HepG2 (cell line): ENCODE measurements at regions not wholly inside any gene's neighbourhood (a gene's known extent, or its start where the extent isn't known, plus 50 kb on each side); places are given as distances from the start of the nearest gene placed in this dataset.

Experiments used
- ASH2L ChIP-seq: fragments of 300-600, 200-600 bp; sonication (generic); IDR thresholded peaks from 2 replicates; pipeline ENCODE4 v1.7.0; 2017; ENCODE audit warnings: low read depth, mild to moderate bottlenecking, moderate library complexity, mixed read lengths, low read length; ENCODE audit not compliant: insufficient read length
- KLF16 ChIP-seq, 2 experiments: sonication (generic) in 1 of 2; formaldehyde crosslinking in 1 of 2; IDR thresholded peaks; 2 replicates each; pipeline versions ENCODE4 v1.6.1 to v1.8.0; 2016 to 2023; ENCODE audit warnings: missing genetic modification reagents in 2 of 2, missing compliant biosample characterization in 1 of 2
- REPIN1 ChIP-seq: sonication (generic); formaldehyde crosslinking; IDR thresholded peaks from 2 replicates; pipeline ENCODE4 v1.8.0; 2022; ENCODE audit warnings: missing genetic modification reagents, low read depth, mild to moderate bottlenecking, borderline replicate concordance
- YEATS4 ChIP-seq: sonication (generic); formaldehyde crosslinking; IDR thresholded peaks from 2 replicates; pipeline ENCODE4 v1.4.0; 2020; ENCODE audit warnings: missing genetic modification reagents, borderline replicate concordance
- ZBTB20 ChIP-seq: sonication (generic); formaldehyde crosslinking; IDR thresholded peaks from 2 replicates; pipeline ENCODE4 v1.8.1; 2023; ENCODE audit warnings: missing genetic modification reagents, low read depth, mild to moderate bottlenecking, borderline replicate concordance
- ZFY ChIP-seq: sonication (generic); formaldehyde crosslinking; IDR thresholded peaks from 2 replicates; pipeline ENCODE4 v1.4.0; 2020; ENCODE audit warnings: missing genetic modification reagents
- ZNF230 ChIP-seq: sonication (generic); formaldehyde crosslinking; IDR thresholded peaks from 2 replicates; pipeline ENCODE4 v1.4.0; 2020; ENCODE audit warnings: mild to moderate bottlenecking, missing genetic modification reagents
- ZNF34 ChIP-seq: sonication (generic); formaldehyde crosslinking; IDR thresholded peaks from 2 replicates; pipeline ENCODE4 v1.4.0; 2020; ENCODE audit warnings: mild to moderate bottlenecking, missing genetic modification reagents, borderline replicate concordance
- ZNF709 ChIP-seq: sonication (generic); formaldehyde crosslinking; IDR thresholded peaks from 2 replicates; pipeline ENCODE4 v1.5.0; 2020; ENCODE audit warnings: mild to moderate bottlenecking, missing genetic modification reagents
- TF ChIP-seq, protein P1 (sequence below): sonication (generic); formaldehyde crosslinking; IDR thresholded peaks from 2 replicates; pipeline ENCODE4 v1.5.0; 2020; ENCODE audit warnings: mild to moderate bottlenecking, missing genetic modification reagents
- TF ChIP-seq, protein P2 (sequence below): sonication (generic); formaldehyde crosslinking; IDR thresholded peaks from 2 replicates; pipeline ENCODE4 v1.5.1; 2020; ENCODE audit warnings: mild to moderate bottlenecking, missing genetic modification reagents
- TF ChIP-seq, protein P3 (sequence below): sonication (generic); formaldehyde crosslinking; IDR thresholded peaks from 2 replicates; pipeline ENCODE4 v1.4.0; 2020; ENCODE audit warnings: mild to moderate bottlenecking, missing genetic modification reagents
- TF ChIP-seq, protein P4 (sequence below): sonication (generic); formaldehyde crosslinking; IDR thresholded peaks from 2 replicates; pipeline ENCODE4 v1.8.1; 2023; ENCODE audit warnings: mild to moderate bottlenecking, moderate library complexity, missing genetic modification reagents

DNA sequence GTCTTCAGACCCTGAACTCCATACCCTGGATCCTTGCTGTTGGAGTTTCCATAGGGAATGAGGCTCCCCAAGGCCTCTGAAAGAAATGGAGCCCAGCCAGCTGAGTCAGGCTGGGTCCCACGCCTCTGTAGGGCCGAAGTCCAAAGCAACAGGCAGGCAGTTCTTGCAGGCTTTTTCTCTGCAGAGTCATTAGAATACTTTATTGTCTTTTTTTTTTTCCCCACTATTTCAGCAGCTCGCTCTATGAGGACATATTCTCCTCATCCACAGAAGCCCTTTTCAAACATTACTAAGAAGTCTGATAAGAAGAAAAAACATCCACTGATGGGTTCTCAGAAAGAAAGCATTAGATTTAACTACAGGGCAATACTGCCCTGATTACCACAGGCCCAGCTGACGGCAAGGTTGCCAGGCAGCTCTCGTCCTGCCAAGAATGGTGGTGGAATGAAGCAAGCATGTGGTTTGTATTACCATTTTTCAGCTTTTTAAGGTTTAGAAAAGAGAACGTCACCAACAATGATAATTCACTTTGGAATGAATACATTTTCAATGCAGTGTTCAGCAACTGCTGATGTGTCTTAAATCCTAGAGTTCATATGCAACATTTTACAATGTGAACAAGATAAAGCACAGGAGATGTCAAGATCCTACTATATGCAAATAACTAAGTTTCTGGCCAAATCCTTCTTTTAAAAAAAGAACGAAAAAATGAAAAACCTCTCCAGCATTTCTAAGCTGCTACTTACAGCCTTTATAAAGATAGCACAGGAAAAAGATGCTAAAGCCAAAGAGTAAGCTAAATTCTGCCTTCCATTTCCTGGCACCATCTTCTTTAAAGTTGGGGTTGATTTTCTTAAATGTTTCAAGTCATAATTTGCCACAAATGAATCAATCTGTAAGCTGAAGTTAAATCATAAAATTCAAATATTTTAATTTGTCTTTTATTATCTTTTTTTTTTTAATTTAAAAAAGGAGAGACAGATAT lies 223.6 kb upstream of the CITED2 start (continued):
- TF ChIP-seq ZNF230 = no peak
- TF ChIP-seq, protein P1, sequence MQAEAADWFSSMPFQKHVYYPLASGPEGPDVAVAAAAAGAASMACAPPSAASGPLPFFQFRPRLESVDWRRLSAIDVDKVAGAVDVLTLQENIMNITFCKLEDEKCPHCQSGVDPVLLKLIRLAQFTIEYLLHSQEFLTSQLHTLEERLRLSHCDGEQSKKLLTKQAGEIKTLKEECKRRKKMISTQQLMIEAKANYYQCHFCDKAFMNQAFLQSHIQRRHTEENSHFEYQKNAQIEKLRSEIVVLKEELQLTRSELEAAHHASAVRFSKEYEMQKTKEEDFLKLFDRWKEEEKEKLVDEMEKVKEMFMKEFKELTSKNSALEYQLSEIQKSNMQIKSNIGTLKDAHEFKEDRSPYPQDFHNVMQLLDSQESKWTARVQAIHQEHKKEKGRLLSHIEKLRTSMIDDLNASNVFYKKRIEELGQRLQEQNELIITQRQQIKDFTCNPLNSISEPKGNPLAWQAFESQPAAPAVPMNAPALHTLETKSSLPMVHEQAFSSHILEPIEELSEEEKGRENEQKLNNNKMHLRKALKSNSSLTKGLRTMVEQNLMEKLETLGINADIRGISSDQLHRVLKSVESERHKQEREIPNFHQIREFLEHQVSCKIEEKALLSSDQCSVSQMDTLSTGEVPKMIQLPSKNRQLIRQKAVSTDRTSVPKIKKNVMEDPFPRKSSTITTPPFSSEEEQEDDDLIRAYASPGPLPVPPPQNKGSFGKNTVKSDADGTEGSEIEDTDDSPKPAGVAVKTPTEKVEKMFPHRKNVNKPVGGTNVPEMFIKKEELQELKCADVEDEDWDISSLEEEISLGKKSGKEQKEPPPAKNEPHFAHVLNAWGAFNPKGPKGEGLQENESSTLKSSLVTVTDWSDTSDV = no peak
- TF ChIP-seq ZNF709 (CRISPR knock-in tag) = no peak
- TF ChIP-seq, protein P2, sequence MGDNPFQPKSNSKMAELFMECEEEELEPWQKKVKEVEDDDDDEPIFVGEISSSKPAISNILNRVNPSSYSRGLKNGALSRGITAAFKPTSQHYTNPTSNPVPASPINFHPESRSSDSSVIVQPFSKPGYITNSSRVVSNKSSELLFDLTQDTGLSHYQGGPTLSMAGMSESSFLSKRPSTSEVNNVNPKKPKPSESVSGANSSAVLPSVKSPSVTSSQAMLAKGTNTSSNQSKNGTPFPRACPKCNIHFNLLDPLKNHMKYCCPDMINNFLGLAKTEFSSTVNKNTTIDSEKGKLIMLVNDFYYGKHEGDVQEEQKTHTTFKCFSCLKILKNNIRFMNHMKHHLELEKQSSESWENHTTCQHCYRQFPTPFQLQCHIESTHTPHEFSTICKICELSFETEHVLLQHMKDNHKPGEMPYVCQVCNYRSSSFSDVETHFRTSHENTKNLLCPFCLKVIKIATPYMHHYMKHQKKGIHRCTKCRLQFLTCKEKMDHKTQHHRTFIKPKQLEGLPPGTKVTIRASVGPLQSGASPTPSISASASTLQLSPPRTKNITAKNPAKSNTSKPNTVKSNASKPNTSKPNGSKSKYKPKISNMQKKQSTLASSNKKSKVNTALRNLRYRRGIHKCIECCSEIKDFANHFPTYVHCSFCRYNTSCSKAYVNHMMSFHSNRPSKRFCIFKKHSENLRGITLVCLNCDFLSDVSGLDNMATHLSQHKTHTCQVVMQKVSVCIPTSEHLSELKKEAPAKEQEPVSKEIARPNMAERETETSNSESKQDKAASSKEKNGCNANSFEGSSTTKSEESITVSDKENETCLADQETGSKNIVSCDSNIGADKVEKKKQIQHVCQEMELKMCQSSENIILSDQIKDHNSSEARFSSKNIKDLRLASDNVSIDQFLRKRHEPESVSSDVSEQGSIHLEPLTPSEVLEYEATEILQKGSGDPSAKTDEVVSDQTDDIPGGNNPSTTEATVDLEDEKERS (CRISPR knock-in tag) = 0 out of 2 replicates have a peak, but pooled peaks have one; percentile 22
- peak in 1 of 2 experiments; percentile 25; a peak in 1 of 4 replicates for TF ChIP-seq KLF16 (CRISPR knock-in tag; IDR thresholded peaks at IDR 0.05)
- no peak for TF ChIP-seq ZNF34 (CRISPR knock-in tag)
- TF ChIP-seq, protein P3, sequence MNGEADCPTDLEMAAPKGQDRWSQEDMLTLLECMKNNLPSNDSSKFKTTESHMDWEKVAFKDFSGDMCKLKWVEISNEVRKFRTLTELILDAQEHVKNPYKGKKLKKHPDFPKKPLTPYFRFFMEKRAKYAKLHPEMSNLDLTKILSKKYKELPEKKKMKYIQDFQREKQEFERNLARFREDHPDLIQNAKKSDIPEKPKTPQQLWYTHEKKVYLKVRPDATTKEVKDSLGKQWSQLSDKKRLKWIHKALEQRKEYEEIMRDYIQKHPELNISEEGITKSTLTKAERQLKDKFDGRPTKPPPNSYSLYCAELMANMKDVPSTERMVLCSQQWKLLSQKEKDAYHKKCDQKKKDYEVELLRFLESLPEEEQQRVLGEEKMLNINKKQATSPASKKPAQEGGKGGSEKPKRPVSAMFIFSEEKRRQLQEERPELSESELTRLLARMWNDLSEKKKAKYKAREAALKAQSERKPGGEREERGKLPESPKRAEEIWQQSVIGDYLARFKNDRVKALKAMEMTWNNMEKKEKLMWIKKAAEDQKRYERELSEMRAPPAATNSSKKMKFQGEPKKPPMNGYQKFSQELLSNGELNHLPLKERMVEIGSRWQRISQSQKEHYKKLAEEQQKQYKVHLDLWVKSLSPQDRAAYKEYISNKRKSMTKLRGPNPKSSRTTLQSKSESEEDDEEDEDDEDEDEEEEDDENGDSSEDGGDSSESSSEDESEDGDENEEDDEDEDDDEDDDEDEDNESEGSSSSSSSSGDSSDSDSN (CRISPR knock-in tag) = no peak
- 0 out of 2 replicates have a peak, but pooled peaks have one; percentile 26 for TF ChIP-seq REPIN1 (CRISPR knock-in tag)
- TF ChIP-seq, protein P4, sequence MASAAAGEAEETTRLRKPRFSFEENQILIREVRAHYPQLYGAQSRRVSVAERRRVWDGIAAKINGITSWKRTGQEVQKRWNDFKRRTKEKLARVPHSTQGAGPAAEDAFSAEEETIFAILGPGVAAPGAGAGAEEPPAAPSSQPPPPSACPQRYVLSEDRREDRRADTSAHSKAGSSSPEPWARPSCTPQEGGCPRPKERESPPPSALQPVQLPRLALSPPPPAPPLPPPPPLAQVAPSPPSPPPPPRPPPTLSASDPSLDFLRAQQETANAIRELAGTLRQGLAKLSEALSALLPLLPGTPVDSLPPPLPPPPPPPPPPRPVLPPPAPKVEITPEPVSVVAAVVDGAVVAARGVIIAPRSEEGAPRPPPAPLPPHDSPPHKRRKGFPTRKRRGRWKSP = no peak
- TF ChIP-seq YEATS4 = 0 out of 2 replicates have a peak, but pooled peaks have one; percentile 16
- peak; percentile 65; the same call in 1 of the 2 replicates for TF ChIP-seq ZBTB20 (CRISPR knock-in tag)
- TF ChIP-seq ZFY (CRISPR knock-in tag) = peak; percentile 49
- TF ChIP-seq ASH2L = peak; percentile 68
